ENCODE measurements at regions not wholly inside any gene's neighbourhood (a gene's known extent, or its start where the extent isn't known, plus 50 kb on each side); places are given as distances from the start of the nearest gene placed in this dataset.

GRCh38 chr9:73006986-73007385 lies 54.1 kb upstream of the ALDH1A1 start:
- H3K9me3 ChIP-seq, result peaks cover 4% of the 10 kb centered on the region; the same call in 2 of the 3 replicates
- 19% methylated on average over 2 of the region's 2 CpGs for WGBS (ENCODE audit: missing lambda C conversion rate)
- H3K27ac ChIP-seq, result peak overlapping the region; percentile 58 to 69
- ChIA-PET CTCF (no interaction called here), POLR2A (no interaction called here)
- no peak for TF ChIP-seq MAFK (IDR thresholded peaks at IDR 0.05; ENCODE audit: partially characterized antibody)
- TF ChIP-seq MAX (IDR thresholded peaks at IDR 0.05), result no peak
- no peak for TF ChIP-seq MAZ (IDR thresholded peaks at IDR 0.05; ENCODE audit: borderline replicate concordance, low read depth, low read length)
- TF ChIP-seq CHD2 (IDR thresholded peaks at IDR 0.05; ENCODE audit: low read length, partially characterized antibody), result no peak
- TF ChIP-seq JUNB (IDR thresholded peaks at IDR 0.05), result no peak
- no peak for TF ChIP-seq BCL3 (IDR thresholded peaks at IDR 0.05)
- TF ChIP-seq ESRRA (IDR thresholded peaks at IDR 0.05; ENCODE audit: borderline replicate concordance, low read length), result no peak
- TF ChIP-seq HEYL (CRISPR knock-in tag; IDR thresholded peaks at IDR 0.05), result no peak
- TF ChIP-seq KDM5A (IDR thresholded peaks at IDR 0.05), result no peak
- no peak for TF ChIP-seq EHF (CRISPR knock-in tag; IDR thresholded peaks at IDR 0.05)
- no peak for TF ChIP-seq RNF2 (IDR thresholded peaks at IDR 0.05; ENCODE audit: borderline replicate concordance, low read depth)
- no peak for TF ChIP-seq CBX8 (IDR thresholded peaks at IDR 0.05)
- TF ChIP-seq FOXS1 (CRISPR knock-in tag; IDR thresholded peaks at IDR 0.05), result no peak
- no peak for TF ChIP-seq RAD21 (conservative IDR thresholded peaks at IDR 0.05 in 1 of 2, IDR thresholded peaks at IDR 0.05 in 1 of 2)
- TF ChIP-seq NFE2L2 (conservative IDR thresholded peaks at IDR 0.05; ENCODE audit: low read length), result no peak
- no peak for TF ChIP-seq HMGXB4 (CRISPR knock-in tag; IDR thresholded peaks at IDR 0.05; ENCODE audit: borderline replicate concordance)
- no peak for TF ChIP-seq CHD4 (IDR thresholded peaks at IDR 0.05; ENCODE audit: borderline replicate concordance)
- TF ChIP-seq ATOH8 (CRISPR knock-in tag; IDR thresholded peaks at IDR 0.05; ENCODE audit: low read depth), result no peak
- H3K4me1 ChIP-seq, result peaks cover 39% of the 10 kb centered on the region
- H3K4me2 ChIP-seq, result peak overlapping the region; percentile 56
- ATAC-seq (no peak), DNase-seq (ENCODE audit: low read depth in 1 of 2, low spot score in 1 of 2) (no peak), FAIRE-seq (peak; percentile 97)
- no peak overlapping the region for H3K4me3 ChIP-seq

Data from A549 (cell line).